Activated T-cell treated with anti-CD3 and anti-CD28 coated beads for 24 hours (primary cell): ENCODE measurements at regions not wholly inside any gene's neighbourhood (a gene's known extent, or its start where the extent isn't known, plus 50 kb on each side); places are given as distances from the start of the nearest gene placed in this dataset.
"Not testable (repeated sequence)": the region's sequence is repeated elsewhere in the genome, so short reads cannot be mapped to it uniquely, and the experiment has no call there.

ENCODE experiments used
- DNase-seq: peaks from one replicate; pipeline ENCODE4 v3.0.0-alpha.2; 2020; ENCODE audit warnings: low read depth

DNA sequence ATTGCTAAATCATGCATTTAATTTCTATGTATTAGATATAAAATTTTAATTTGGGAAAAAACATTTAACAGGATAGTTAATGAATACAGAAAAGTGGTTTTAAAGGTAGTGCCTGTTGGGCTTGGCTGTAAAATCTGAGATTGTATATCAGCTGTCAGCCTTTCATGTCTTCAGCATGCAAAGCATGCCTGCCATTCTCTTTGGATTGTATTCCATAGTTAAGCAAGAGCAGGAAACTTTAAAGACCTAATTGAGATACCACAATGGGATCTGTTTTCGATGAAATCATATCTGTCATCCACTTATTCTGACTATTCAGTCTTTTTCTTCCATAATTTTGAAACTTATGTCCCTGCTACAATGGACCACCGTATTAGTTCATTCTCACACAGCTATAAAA is 451.0 kb upstream of the DDI1 start:
- no peak for DNase-seq

DNA sequence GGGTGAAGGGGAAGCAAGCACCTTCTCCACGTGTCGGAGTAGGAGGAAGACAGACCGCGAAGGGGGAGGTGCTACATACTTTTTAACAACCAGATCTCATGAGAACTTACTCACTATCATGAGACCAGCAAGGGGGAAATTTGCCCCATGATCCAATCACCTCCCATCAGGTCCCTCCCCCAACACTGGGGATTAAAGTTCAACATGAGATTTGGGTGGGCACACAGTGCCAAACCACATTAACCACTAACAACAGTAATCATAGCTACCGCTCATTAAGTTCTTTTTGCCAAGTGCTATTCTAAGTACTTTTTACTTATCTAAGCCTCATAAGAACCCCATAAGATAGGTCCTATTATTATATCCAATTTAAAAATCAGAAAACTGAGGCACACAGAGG is 450.5 kb upstream of the DDI1 start:
- no peak for DNase-seq

DNA sequence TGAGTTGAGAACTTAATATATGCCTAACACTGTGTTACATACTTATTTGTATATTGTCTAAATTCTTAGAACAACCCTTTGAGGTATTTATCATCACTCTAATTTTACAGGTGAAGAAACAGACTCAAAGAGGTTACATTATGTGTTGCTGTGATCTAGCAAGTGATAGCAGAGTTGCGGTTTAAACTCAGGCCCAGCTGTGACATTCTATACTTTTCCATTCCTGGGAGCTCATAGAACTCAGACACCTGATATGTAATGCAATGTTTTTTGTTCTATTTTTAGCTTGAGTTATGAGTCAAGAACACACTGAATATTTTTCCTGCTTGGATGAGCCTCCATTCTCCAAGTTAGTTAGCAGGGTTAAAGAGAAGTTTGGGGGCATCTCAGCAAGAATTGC is 449.7 kb upstream of the DDI1 start:
- no peak for DNase-seq

DNA sequence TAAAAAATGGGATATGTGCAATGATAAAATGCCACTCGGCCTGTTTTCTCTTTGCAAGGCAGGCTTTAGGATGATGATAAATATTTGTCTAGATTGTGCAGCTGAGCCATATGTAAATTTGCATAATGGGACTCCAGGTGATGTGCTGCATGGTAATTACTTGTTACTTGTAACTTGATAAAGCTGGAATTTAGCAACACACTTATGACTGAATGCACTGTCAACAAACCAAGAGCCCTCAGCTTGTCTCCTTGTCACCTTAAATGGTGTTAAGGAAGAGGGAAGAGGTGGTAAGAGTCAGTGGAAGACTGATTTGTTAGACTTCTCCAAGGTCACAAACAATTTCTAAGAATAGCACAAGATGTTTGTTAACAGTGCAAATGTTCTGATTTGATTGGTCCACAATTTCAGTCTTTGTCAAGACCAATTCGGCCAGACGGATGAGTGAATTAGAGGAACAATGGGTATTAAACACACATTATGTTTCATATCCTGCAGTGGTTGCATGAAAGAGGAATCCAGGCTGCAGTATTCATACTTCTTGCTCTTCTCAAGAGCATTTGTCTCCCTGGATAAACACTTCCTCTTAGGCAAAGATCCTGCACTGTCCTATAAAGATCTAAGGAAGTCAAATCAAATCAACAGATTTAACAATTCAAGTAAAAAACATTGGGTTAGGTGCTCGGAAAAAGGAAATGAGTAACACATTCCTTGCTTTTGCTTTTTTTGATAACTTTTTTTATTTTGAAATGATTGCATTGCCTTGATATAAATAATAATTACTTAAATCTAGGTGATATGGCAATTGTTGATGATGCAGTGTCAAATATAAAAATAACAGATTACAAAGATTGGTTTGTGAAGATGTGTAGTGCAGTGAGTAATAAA is 448.3 kb upstream of the DDI1 start:
- no peak for DNase-seq

DNA sequence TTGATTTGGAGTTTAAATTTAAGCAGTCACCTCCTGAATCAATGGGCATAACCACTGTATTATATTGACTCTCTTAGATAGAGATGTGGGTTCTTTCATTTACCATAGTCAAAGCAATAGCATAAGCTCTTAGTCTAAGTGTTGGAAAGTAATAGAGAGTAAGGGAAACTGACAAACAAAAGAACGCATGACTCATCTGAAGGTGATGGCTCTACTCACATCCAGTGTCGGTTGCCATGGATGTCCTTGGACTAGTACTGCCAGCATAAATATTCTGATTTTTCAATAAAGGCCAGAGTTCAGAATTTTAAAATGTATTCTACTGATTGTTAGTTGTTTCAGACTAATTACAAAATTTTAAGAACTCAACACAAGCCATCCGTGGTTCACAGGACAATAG is 444.9 kb upstream of the DDI1 start:
- no peak for DNase-seq

DNA sequence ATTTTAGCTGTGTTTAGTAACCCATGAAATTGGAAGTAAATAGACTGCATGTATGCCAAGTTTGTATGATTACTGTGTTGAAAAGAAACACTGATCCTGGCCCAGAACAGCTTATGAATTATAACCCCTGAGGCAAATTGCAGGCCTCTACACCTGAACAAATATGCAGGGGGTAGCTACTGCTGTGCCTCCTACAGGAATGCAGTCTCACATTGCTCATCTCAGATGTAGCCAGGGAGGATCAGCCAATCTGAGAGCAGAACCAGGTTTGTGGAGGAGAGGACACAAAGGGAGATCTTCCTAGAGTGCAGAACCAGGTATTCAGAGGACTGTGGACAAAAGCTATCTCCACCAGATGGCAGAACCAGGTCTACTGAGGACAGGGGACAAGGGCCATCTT is 442.2 kb upstream of the DDI1 start:
- no peak for DNase-seq

DNA sequence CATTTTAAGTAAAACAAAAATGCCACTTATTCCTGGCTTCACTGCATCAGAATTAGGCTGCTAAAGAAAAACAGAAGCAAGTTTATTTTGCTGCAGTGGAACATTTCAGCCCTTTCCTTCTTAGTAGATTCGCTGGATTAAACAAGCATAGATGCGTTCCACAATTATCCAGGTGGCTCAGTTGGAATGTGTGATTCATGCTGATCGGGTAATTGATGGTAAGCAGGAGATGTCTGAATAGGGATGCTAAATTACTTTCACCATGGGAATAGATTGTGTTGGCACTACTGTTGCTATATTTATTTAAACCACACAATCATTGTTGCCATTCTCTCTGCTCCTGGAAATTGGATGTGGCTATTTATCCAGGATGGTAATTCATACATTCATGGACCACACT is 440.1 kb upstream of the DDI1 start:
- DNase-seq = no peak

DNA sequence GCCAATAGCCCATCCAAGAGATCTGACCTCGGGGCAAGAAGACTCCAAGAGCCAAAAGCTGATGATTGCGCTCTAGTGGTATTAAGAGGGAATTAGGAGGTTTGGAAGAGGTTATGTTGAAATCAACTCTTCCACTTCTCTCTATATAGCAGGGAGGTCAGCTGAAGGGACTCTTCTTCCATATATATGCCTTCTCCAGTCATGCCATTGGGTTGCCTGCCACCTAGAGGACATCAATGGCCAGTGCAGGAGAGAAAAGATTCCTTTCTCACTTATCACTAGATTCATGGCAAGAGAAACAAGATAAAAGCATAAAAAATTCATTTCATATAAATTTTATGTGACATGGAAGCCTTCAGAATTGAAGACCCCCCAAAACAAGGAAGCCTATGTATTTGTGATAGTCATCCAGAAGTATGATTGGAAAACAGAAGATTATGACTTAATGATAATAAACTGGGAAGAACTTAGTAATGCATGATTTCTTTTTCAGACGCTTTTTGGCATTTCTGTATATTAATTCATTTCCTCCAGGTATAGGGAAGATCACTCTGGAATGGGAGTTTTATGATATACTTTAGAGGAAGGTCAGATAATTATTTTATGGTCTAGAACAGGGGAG is 435.1 kb upstream of the DDI1 start:
- no peak for DNase-seq

DNA sequence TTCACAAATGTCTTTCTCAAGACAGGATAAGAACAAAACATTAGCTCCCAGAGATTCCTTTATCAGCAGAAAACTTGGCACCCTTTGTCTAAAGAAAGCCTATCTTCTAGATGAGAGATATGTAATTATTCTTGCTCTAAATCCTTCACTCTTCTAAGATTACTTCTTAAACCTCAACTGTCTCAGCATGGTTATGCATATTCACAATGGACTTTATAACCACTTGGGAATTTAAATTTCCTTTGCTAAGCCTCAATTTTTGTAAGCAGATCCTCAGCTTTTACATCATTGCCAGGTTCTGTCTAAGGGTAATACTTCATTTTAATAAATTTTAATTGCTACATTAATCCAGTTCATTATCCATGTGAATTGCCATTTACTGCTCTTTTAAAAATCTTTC is 433.6 kb upstream of the DDI1 start:
- no peak for DNase-seq

DNA sequence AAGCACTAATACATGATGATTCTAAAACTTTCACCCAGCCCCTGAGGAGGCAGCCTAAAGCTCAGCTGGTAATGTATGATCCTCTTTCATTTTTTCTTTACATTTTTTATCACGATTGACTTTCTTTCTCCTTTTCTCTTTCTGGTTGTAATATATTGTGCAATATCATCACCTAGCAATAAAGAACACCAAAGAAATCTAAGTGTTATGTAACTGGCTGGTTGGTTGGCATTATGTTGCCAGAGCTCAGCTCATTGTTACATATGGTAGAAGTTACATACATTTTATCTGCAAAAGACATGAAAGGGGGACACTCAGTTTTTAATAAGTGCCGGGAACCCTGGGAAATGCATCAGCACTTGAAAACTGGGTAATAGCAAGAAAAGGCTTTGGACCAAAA is 432.1 kb upstream of the DDI1 start:
- no peak for DNase-seq

DNA sequence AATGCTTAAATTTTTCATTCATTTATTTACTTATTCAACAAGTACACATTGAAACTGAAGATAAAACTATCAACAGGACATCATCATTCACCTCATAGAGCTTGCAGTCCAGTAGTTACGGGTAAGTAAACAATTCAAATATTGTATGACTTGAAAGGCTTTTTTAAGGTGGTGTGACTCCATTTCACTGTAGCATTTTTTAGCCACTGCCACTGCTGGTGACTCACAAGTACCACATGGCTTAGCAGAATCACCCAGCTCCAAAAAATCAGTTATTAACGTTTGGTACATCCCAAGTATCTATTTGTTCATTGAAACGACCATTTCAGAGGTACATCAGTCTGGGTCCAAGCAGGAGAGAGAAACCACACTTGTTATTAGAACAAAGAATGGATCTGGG is 427.9 kb upstream of the DDI1 start:
- no peak for DNase-seq

DNA sequence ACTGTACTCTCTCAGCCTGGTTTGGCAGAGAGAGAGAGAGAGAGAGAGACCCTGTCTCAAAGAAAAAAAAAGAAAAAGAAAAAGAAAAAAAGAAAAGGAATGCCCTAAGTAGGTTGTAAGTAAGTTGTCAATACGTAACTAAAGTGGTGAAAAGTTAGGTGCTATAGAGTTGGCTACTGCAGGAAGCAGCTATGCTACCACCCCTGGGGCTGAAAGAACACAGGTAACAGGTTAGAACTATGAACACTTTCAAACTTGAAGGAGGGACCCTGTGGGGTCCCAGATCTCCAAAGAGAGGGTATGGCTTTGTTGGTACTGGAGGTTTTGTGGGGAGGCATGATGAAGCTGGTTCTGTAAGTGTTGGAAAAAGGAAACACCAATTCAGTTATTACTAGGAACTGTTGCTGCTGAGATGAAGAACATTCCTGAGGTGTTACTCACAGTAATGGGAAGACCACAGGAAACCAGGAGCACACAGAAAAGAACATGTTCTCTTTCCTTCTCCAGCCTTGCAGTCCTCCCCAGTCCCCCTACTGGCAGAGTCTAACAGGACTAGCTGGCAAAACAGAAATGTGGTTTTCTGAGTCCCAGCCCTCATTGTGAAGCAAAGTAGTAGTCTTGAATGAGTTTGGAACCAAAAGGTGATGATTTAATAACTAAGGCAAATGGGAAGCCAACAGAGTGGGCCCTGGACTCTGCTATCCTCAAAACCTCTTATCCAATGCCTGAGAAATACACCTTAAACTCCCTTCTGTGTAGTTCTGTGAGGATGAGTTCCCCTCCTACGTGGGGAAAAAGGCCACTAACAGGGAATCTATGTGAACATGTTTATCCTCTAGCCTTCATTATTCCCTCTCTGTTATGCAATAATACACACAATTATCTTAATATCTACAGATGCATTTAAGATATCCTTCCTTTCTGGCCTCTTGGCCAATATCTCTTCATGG is 427.0 kb upstream of the DDI1 start:
- no peak for DNase-seq

DNA sequence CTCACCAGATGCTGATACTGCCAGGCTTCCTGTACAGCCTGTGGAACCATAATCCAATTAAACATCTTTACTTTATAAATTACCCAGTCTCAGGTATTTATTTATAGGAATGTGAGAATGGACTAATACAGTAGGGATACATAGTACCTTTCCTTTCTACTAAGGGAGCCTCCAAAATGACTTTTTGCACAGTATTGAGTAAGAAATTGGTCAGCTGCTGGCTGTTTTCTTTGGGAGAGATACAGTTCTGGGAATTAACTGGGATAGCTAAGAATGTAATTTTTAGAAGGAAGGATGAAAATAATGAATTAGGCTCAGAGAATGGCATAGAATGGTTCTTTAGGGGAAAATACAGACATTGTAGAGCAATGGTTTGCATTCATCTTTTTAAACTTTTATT is 426.0 kb upstream of the DDI1 start:
- DNase-seq = no peak

DNA sequence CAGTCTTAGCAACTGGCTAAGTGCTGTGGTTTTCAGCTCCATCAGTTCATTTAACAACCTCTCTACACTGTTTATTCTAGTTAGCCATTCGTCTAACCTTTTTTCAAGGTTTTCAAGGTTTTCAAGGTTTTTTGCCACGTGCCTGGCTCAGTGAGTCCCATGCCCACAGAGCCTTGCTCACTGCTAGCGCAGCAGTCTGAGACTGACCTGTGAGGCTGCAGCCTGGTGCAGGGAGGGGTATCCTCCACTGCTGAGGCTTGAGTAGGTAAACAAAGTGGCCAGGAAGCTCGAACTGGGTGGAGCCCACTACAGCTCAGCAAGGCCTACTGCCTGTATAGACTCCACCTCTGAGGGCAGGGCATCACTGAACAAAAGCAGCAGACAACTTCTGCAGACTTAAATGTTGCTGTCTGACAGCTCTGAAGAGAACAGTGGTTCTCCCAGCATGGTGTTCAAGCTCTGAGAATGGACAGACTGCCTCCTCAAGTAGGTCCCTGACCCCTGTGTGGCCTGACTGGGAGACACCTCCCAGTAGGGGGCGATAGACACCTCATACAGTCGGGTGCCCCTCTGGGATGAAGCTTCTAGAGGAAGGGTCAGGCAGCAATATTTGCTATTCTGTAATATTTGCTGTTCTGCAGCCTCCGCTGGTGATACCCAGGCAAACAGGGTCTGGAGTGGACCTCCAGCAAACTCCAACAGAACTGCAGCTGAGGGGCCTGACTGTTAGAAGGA is 424.7 kb upstream of the DDI1 start:
- not testable (repeated sequence) for DNase-seq

DNA sequence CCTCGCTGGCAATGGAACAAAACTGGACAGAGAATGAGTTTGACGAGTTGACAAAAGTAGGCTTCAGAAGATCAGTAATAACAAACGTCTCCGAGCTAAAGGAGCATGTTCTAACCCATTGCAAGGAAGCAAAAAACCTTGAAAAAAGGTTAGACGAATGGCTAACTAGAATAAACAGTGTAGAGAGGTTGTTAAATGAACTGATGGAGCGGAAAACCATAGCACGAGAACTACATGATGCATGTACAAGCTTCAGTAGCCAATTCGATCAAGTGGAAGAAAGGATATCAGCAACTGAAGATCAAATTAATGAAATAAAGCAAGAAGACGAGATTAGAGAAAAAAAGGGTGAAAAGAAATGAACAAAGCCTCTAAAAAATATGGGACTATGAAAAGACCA is 424.0 kb upstream of the DDI1 start:
- DNase-seq = not testable (repeated sequence)

DNA sequence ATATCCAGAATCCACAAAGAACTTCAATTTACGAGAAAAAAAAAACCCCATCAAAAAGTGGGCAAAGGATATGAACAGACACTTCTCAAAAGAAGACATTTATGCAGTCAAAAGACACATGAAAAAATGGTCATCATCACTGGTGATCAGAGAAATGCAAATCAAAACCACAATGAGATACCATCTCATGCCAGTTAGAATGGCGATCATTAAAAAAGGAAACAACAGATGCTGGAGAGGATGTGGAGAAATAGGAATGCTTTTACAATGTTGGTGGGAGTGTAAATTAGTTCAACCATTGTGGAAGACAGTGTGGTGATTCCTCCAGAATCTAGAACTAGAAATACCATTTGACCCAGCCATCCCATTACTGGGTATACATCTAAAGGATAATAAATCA is 419.9 kb upstream of the DDI1 start:
- not testable (repeated sequence) for DNase-seq

DNA sequence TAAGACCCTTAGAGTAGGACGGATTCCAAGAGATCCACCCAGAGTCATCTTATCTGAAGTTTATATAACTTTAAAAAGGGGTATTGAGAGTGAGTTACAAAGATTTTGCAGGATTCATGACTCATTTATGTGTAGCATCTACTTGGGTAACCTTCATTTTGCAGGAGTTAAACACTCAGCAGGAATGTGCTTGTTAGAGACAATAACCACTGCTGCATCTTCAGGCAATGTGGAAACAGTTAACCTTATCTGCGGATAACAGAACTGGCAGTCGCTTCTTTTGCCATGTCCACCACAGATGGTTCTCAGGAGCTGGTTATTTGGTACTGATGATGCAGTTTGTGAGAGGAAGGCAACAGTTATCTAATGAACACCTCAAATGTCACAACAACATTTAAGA is 417.9 kb upstream of the DDI1 start:
- no peak for DNase-seq

DNA sequence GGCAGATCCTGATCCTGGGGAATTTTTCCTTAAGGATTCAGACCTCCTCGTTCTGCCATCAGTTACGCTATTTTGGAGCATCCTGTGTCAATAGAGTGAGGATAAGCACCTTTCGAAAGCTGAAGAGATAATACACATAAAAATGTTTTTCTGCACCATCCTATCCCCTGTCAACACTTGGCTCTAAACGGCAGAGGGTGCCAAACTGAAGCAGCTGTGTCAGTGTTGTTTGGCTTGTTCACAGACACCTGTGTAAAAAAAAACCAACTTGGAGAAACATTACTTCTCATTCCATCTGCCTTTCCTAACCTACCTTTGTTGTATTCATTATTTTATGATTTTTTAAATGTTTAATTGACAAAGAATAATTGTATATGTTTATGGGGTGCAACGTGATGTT is 417.0 kb upstream of the DDI1 start:
- DNase-seq = no peak

DNA sequence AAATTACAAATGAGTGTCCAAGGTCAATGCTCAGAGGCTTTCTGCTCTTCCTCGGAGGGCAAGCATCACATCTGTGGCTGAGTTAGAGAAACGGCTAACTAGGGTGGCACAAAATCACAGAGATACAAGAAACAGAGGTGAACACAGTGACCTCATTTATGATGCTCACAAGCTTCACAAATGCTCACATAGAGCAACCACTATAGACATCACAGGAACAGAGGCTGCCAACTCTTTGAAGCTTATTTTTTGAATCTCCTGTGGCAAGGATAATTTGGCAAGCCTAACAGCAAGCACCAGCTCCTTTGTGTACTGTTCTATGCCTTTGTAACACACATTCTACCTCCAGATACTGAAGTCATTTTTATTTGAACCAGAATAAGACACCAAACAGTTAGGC is 416.5 kb upstream of the DDI1 start:
- no peak for DNase-seq

DNA sequence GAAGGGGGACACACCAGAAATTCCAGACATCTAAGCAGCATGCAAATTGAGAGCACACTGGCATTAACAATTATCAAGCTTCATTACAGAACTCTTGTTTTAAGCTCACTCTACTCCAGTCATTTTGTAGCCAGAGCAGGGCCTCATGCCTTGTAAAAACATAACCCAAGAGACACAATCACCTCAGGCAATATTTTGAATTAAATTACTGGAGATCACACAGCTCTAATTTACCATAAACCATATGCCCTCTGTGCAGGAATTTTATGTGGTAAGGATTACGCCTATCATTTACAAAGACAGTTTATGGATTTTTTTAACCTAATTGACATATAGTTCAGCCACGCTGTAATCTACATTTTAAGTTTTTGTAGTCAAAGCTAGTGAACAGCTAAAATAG is 414.1 kb upstream of the DDI1 start:
- DNase-seq = no peak

DNA sequence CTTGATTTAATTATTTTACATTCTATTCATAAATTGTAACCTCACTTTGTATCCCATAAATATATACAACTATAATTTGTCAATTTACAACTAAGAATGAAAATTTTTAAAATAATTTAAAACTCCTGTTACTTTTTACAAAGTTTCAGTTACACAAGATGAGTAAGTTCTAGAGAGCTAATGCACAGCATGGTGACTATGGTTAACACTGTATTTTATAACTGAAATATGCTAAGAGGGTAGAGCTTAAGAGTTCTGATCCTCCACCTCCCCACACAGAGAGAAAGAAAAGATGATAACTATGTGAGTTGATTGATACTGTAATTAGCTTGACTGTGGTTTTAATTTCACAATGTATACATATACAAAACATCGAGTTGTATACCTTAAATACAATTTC is 412.5 kb upstream of the DDI1 start:
- DNase-seq = no peak
